ENCODE measurements at regions not wholly inside any gene's neighbourhood (a gene's known extent, or its start where the extent isn't known, plus 50 kb on each side); places are given as distances from the start of the nearest gene placed in this dataset.

GRCh38 chr6:153957394-153957793, 81.6 kb upstream of the OPRM1 start:
- TF ChIP-seq POLR2A (IDR thresholded peaks at IDR 0.05), result no peak
- no peak for TF ChIP-seq CTCF (IDR thresholded peaks at IDR 0.05)
